Bronchial epithelial cell (primary cell): ENCODE measurements at regions not wholly inside any gene's neighbourhood (a gene's known extent, or its start where the extent isn't known, plus 50 kb on each side); places are given as distances from the start of the nearest gene placed in this dataset.
A peak's percentile ranks its signal among the peaks of the same experiment; 100 is the strongest.

Source experiments
- DNase-seq: peaks from one replicate; pipeline ENCODE4 v3.0.0-alpha.2; 2010; ENCODE audit warnings: low read depth
- FAIRE-seq: peaks from 2 replicates; lab custom pipeline; 2011; peaks lifted over from hg19 to GRCh38; lab: Jason Lieb, UNC
- H3K27me3 ChIP-seq: 2 replicates; pipeline ENCODE4 v1.5.1; 2011; ENCODE audit warnings: low read length; ENCODE audit not compliant: control insufficient read depth, insufficient read depth
- H3K36me3 ChIP-seq: 2 replicates; pipeline ENCODE4 v1.5.1; 2011; ENCODE audit warnings: low read length; ENCODE audit not compliant: control insufficient read depth, insufficient read depth
- H3K4me3 ChIP-seq: 2 replicates; pipeline ENCODE4 v1.5.1; 2011; ENCODE audit warnings: mild to moderate bottlenecking, low read depth, low read length, control low read depth
- CTCF ChIP-seq: IDR thresholded peaks from 2 replicates; pipeline ENCODE4 v1.5.1; 2011; ENCODE audit warnings: mild to moderate bottlenecking, moderate library complexity, low read length, control low read depth, inconsistent platforms; ENCODE audit not compliant: insufficient read depth, severe bottlenecking

GRCh38 chr7:114851406-114852061 is 70.4 kb upstream of the MDFIC start:
- TF ChIP-seq CTCF: no peak
- H3K27me3 ChIP-seq: no peaks in the 10 kb centered on the region
- FAIRE-seq: no peak
- H3K4me3 ChIP-seq: no peak overlapping the region
- no peaks in the 10 kb centered on the region for H3K36me3 ChIP-seq
- no peak for DNase-seq

GRCh38 chr7:114852293-114852692 is 69.6 kb upstream of the MDFIC start:
- DNase-seq: no peak
- H3K36me3 ChIP-seq: no peaks in the 10 kb centered on the region
- TF ChIP-seq CTCF: no peak
- no peak for FAIRE-seq
- H3K27me3 ChIP-seq: no peaks in the 10 kb centered on the region
- no peak overlapping the region for H3K4me3 ChIP-seq

DNA sequence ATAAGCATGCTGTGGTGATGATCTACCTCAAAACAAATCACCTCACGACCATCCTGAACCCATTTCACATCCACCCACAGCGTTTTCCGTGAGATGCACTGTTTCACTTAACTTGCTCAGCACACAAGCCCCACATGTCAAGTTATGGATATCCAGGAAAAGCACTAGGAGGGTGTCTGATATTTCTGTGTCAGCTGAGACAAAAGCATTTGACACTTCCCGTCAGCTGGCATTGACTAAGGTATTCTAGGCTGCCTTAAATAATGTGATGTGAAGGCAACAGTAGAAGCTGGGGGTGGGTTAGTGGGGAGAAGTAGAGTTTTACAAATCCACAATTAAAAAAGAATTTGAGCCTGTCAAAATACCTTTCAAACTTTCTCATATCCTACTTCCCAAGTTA is 68.7 kb upstream of the MDFIC start:
- no peak for DNase-seq
- no peak overlapping the region for H3K4me3 ChIP-seq
- H3K36me3 ChIP-seq: no peaks in the 10 kb centered on the region
- no peak for FAIRE-seq
- no peaks in the 10 kb centered on the region for H3K27me3 ChIP-seq
- TF ChIP-seq CTCF: no peak

GRCh38 chr7:114854369-114854768 is 67.5 kb upstream of the MDFIC start:
- no peak for TF ChIP-seq CTCF
- FAIRE-seq: no peak
- H3K27me3 ChIP-seq: no peaks in the 10 kb centered on the region
- H3K4me3 ChIP-seq: no peak overlapping the region
- no peaks in the 10 kb centered on the region for H3K36me3 ChIP-seq
- peak; percentile 21 for DNase-seq

DNA sequence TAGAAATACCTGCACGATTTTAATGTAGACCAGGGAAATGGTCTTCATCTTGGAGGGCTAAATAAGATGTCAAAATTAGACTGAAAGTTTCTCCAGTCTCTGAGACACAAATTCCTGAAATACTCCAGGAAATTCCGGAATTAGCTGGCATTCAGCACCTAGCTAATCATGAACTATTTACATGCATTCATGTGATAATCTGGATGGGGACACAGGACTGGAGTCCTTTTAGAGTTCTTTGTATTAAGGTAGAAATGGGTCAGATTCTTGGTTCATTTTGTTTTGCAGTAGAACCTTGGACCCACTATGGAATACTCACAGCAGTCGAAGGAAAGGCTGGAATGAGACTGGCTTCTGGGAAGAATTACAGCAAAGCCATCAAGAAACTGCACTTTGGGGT is 65.3 kb upstream of the MDFIC start:
- no peak for TF ChIP-seq CTCF
- H3K4me3 ChIP-seq: no peak overlapping the region
- peak; percentile 49 for DNase-seq
- no peaks in the 10 kb centered on the region for H3K36me3 ChIP-seq
- FAIRE-seq: no peak
- no peaks in the 10 kb centered on the region for H3K27me3 ChIP-seq

DNA sequence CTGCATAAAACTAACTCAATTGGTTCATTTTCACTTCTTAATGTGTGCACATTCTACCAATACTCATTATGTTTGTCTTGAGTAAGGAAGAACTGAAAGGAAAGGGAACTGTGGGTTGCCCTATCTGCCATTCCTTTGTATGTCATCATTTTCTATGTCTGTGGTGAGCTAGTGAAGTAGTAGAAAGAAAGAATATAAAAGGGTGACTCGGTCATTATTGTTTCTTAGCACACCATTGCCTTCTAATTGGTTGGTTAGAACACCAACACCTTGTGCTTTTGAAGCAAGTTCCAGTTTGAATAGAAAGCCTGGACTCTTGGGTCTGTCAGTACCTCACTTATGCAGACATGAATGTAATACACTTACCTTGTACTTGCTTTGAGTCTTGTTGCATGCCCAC is 64.3 kb upstream of the MDFIC start:
- DNase-seq: peak; percentile 66
- Histone ChIP-seq H3K4me3 (no peak overlapping the region), H3K36me3 (no peaks in the 10 kb centered on the region), H3K27me3 (no peaks in the 10 kb centered on the region)
- TF ChIP-seq CTCF: no peak
- no peak for FAIRE-seq
